ENCODE measurements at regions not wholly inside any gene's neighbourhood (a gene's known extent, or its start where the extent isn't known, plus 50 kb on each side); places are given as distances from the start of the nearest gene placed in this dataset.

- DNase-seq (ENCODE audit: low read depth): no peak
These were observed 1218.7 kb downstream of the VRK1 start for GRCh38 chr14:98015921-98016320.

GRCh38 chr14:98018628-98019027 lies 1221.4 kb downstream of the VRK1 start:
- no peak for DNase-seq (ENCODE audit: low read depth)

GRCh38 chr14:98022541-98023520 lies 1225.6 kb downstream of the VRK1 start:
- no peak for DNase-seq (ENCODE audit: low read depth)

- DNase-seq (ENCODE audit: low read depth): no peak
These were observed 1231.0 kb downstream of the VRK1 start for GRCh38 chr14:98028162-98028561.

GRCh38 chr14:98035396-98035795 lies 1236.6 kb downstream of the BCL11B start:
- DNase-seq (ENCODE audit: low read depth): no peak

- no peak for DNase-seq (ENCODE audit: low read depth)
These were observed 1234.2 kb downstream of the BCL11B start for GRCh38 chr14:98037831-98038230.

GRCh38 chr14:98056946-98057345 lies 1215.1 kb downstream of the BCL11B start:
- no peak for DNase-seq (ENCODE audit: low read depth)

GRCh38 chr14:98059106-98059505 lies 1212.9 kb downstream of the BCL11B start:
- DNase-seq (ENCODE audit: low read depth): no peak

GRCh38 chr14:98062083-98062482 lies 1209.9 kb downstream of the BCL11B start:
- DNase-seq (ENCODE audit: low read depth): no peak

- DNase-seq (ENCODE audit: low read depth): no peak
These were observed 1202.3 kb downstream of the BCL11B start for GRCh38 chr14:98069712-98070171.

- no peak for DNase-seq (ENCODE audit: low read depth)
These were observed 1201.5 kb downstream of the BCL11B start for GRCh38 chr14:98070536-98070935.

GRCh38 chr14:98074111-98074510 lies 1197.9 kb downstream of the BCL11B start:
- no peak for DNase-seq (ENCODE audit: low read depth)

- DNase-seq (ENCODE audit: low read depth): no peak
These were observed 1194.8 kb downstream of the BCL11B start for GRCh38 chr14:98077176-98077575.

- no peak for DNase-seq (ENCODE audit: low read depth)
These were observed 1189.2 kb downstream of the BCL11B start for GRCh38 chr14:98082833-98083232.

GRCh38 chr14:98085751-98086150 lies 1186.2 kb downstream of the BCL11B start:
- DNase-seq (ENCODE audit: low read depth): no peak

- DNase-seq (ENCODE audit: low read depth): no peak
These were observed 1178.9 kb downstream of the BCL11B start for GRCh38 chr14:98093111-98093510.

- no peak for DNase-seq (ENCODE audit: low read depth)
These were observed 1172.5 kb downstream of the BCL11B start for GRCh38 chr14:98099527-98099926.

GRCh38 chr14:98101323-98101722 lies 1170.7 kb downstream of the BCL11B start:
- no peak for DNase-seq (ENCODE audit: low read depth)

- DNase-seq (ENCODE audit: low read depth): no peak
These were observed 1168.3 kb downstream of the BCL11B start for GRCh38 chr14:98103705-98104104.

GRCh38 chr14:98109326-98109725 lies 1162.7 kb downstream of the BCL11B start:
- no peak for DNase-seq (ENCODE audit: low read depth)

GRCh38 chr14:98112194-98112780 lies 1159.7 kb downstream of the BCL11B start:
- no peak for DNase-seq (ENCODE audit: low read depth)

GRCh38 chr14:98114122-98114895 lies 1157.7 kb downstream of the BCL11B start:
- no peak for DNase-seq (ENCODE audit: low read depth)

Measured in GM04503 (cell line).